BE2C (cell line): ENCODE measurements at regions not wholly inside any gene's neighbourhood (a gene's known extent, or its start where the extent isn't known, plus 50 kb on each side); places are given as distances from the start of the nearest gene placed in this dataset.

Source experiments
- DNase-seq: peaks from one replicate; pipeline ENCODE4 v3.0.0-alpha.2; 2020
- H3K27me3 ChIP-seq: fragments of 250-450 bp; sonication (Bioruptor Pico); 2 replicates; pipeline ENCODE4 v1.5.1; 2020; ENCODE audit warnings: mild to moderate bottlenecking
- H3K36me3 ChIP-seq: fragments of 250-450 bp; sonication (Bioruptor Pico); 2 replicates; pipeline ENCODE4 v1.5.1; 2020; ENCODE audit warnings: mild to moderate bottlenecking
- H3K4me1 ChIP-seq: fragments of 250-450 bp; sonication (Bioruptor Pico); 2 replicates; pipeline ENCODE4 v1.5.1; 2020
- H3K4me3 ChIP-seq: 2 replicates; pipeline ENCODE4 v1.5.1; 2011; ENCODE audit warnings: low read depth, low read length
- H3K9me3 ChIP-seq: fragments of 250-450 bp; sonication (Bioruptor Pico); 2 replicates; pipeline ENCODE4 v1.5.1; 2020
- CTCF ChIP-seq: IDR thresholded peaks from 2 replicates; pipeline ENCODE4 v1.5.1; 2012; ENCODE audit warnings: mild to moderate bottlenecking, low read depth, low read length

GRCh38 chr13:100812982-100813584 is 138.5 kb upstream of the TMTC4 start:
- H3K36me3 ChIP-seq = no peaks in the 10 kb centered on the region
- DNase-seq = no peak
- TF ChIP-seq CTCF = no peak
- no peak overlapping the region for H3K4me3 ChIP-seq
- H3K9me3 ChIP-seq = no peaks in the 10 kb centered on the region
- H3K27me3 ChIP-seq = peaks cover 10% of the 10 kb centered on the region; the same call in 1 of the 2 replicates
- no peaks in the 10 kb centered on the region for H3K4me1 ChIP-seq

- no peaks in the 10 kb centered on the region for H3K36me3 ChIP-seq
- H3K9me3 ChIP-seq = no peaks in the 10 kb centered on the region
- no peak overlapping the region for H3K4me3 ChIP-seq
- peaks cover 13% of the 10 kb centered on the region; the same call in 1 of the 2 replicates for H3K27me3 ChIP-seq
- H3K4me1 ChIP-seq = no peaks in the 10 kb centered on the region
- TF ChIP-seq CTCF = no peak
- no peak for DNase-seq
These were observed 137.3 kb upstream of the TMTC4 start for GRCh38 chr13:100811928-100812327.

- Histone ChIP-seq H3K9me3 (no peaks in the 10 kb centered on the region), H3K4me1 (no peaks in the 10 kb centered on the region), H3K27me3 (peaks cover 16% of the 10 kb centered on the region), H3K4me3 (no peak overlapping the region), H3K36me3 (no peaks in the 10 kb centered on the region)
- TF ChIP-seq CTCF = no peak
- DNase-seq = no peak
These were observed 136.7 kb upstream of the TMTC4 start for GRCh38 chr13:100811024-100811865.

- no peak for DNase-seq
- no peak overlapping the region for H3K4me3 ChIP-seq
- peaks cover 16% of the 10 kb centered on the region for H3K27me3 ChIP-seq
- H3K36me3 ChIP-seq = no peaks in the 10 kb centered on the region
- no peak for TF ChIP-seq CTCF
- H3K4me1 ChIP-seq = no peaks in the 10 kb centered on the region
- no peaks in the 10 kb centered on the region for H3K9me3 ChIP-seq
These were observed 135.9 kb upstream of the TMTC4 start for GRCh38 chr13:100810481-100810880.

- Histone ChIP-seq H3K9me3 (no peaks in the 10 kb centered on the region), H3K4me1 (no peaks in the 10 kb centered on the region), H3K4me3 (no peak overlapping the region), H3K36me3 (no peaks in the 10 kb centered on the region), H3K27me3 (peaks cover 16% of the 10 kb centered on the region)
- DNase-seq = no peak
- TF ChIP-seq CTCF = no peak
These were observed 135.3 kb upstream of the TMTC4 start for GRCh38 chr13:100809856-100810255.

GRCh38 chr13:100809129-100809390 is 134.5 kb upstream of the TMTC4 start:
- no peak for TF ChIP-seq CTCF
- Histone ChIP-seq H3K27me3 (peaks cover 16% of the 10 kb centered on the region), H3K9me3 (no peaks in the 10 kb centered on the region), H3K4me1 (no peaks in the 10 kb centered on the region), H3K4me3 (no peak overlapping the region), H3K36me3 (no peaks in the 10 kb centered on the region)
- DNase-seq = no peak
